Endothelial cell (in vitro differentiated cells): ENCODE measurements at regions not wholly inside any gene's neighbourhood (a gene's known extent, or its start where the extent isn't known, plus 50 kb on each side); places are given as distances from the start of the nearest gene placed in this dataset.

Experiments used
- DNase-seq: peaks from one replicate; pipeline ENCODE4 v3.0.0; 2021; ENCODE audit warnings: low spot score
- H3K27ac Mint-ChIP-seq: one replicate; pipeline ENCODE4 v1.8.0; 2021; ENCODE audit warnings: mixed read lengths, inconsistent platforms; ENCODE audit not compliant: unreplicated experiment
- H3K27me3 Mint-ChIP-seq: one replicate; pipeline ENCODE4 v1.8.0; 2021; ENCODE audit warnings: mild to moderate bottlenecking, moderate library complexity, mixed read lengths, inconsistent platforms; ENCODE audit not compliant: unreplicated experiment
- H3K36me3 Mint-ChIP-seq: one replicate; pipeline ENCODE4 v1.8.0; 2021; ENCODE audit warnings: mild to moderate bottlenecking, low read depth, mixed read lengths, inconsistent platforms; ENCODE audit not compliant: unreplicated experiment
- H3K4me1 Mint-ChIP-seq: one replicate; pipeline ENCODE4 v1.8.0; 2021; ENCODE audit warnings: mild to moderate bottlenecking, mixed read lengths, inconsistent platforms; ENCODE audit not compliant: unreplicated experiment
- H3K4me3 Mint-ChIP-seq: one replicate; pipeline ENCODE4 v1.8.0; 2021; ENCODE audit warnings: mild to moderate bottlenecking, mixed read lengths, inconsistent platforms; ENCODE audit not compliant: unreplicated experiment
- H3K9me3 Mint-ChIP-seq: one replicate; pipeline ENCODE4 v1.8.0; 2021; ENCODE audit warnings: mixed read lengths, inconsistent platforms; ENCODE audit not compliant: unreplicated experiment
- TF ChIP-seq, protein P1 (sequence below): fragments of 200-600 bp; sonication (generic); IDR thresholded peaks from one replicate; pipeline ENCODE4 v1.5.0; 2021; ENCODE audit warnings: antibody characterized with exemption; ENCODE audit not compliant: unreplicated experiment

- Mint-ChIP-seq H3K4me1 (no peaks in the 10 kb centered on the region), H3K4me3 (no peak overlapping the region), H3K9me3 (peaks cover 56% of the 10 kb centered on the region), H3K36me3 (peaks cover 13% of the 10 kb centered on the region), H3K27me3 (peaks cover 18% of the 10 kb centered on the region), H3K27ac (no peak overlapping the region)
- DNase-seq = no peak
- TF ChIP-seq, protein P1, sequence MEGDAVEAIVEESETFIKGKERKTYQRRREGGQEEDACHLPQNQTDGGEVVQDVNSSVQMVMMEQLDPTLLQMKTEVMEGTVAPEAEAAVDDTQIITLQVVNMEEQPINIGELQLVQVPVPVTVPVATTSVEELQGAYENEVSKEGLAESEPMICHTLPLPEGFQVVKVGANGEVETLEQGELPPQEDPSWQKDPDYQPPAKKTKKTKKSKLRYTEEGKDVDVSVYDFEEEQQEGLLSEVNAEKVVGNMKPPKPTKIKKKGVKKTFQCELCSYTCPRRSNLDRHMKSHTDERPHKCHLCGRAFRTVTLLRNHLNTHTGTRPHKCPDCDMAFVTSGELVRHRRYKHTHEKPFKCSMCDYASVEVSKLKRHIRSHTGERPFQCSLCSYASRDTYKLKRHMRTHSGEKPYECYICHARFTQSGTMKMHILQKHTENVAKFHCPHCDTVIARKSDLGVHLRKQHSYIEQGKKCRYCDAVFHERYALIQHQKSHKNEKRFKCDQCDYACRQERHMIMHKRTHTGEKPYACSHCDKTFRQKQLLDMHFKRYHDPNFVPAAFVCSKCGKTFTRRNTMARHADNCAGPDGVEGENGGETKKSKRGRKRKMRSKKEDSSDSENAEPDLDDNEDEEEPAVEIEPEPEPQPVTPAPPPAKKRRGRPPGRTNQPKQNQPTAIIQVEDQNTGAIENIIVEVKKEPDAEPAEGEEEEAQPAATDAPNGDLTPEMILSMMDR = no peak
Measured at GRCh38 chr7:57348646-57349269, 101.2 kb upstream of the ZNF716 start.

GRCh38 chr7:57354195-57354594 is 95.8 kb upstream of the ZNF716 start:
- peaks cover 13% of the 10 kb centered on the region for H3K36me3 Mint-ChIP-seq
- peaks cover 11% of the 10 kb centered on the region for H3K27me3 Mint-ChIP-seq
- no peaks in the 10 kb centered on the region for H3K4me1 Mint-ChIP-seq
- no peak for DNase-seq
- H3K4me3 Mint-ChIP-seq = no peak overlapping the region
- H3K27ac Mint-ChIP-seq = no peak overlapping the region
- TF ChIP-seq, protein P1 = no peak
- peaks cover 56% of the 10 kb centered on the region for H3K9me3 Mint-ChIP-seq

- Mint-ChIP-seq H3K4me3 (no peak overlapping the region), H3K27ac (no peak overlapping the region), H3K27me3 (peaks cover 10% of the 10 kb centered on the region), H3K36me3 (peaks cover 19% of the 10 kb centered on the region), H3K9me3 (peaks cover 56% of the 10 kb centered on the region), H3K4me1 (no peaks in the 10 kb centered on the region)
- DNase-seq = no peak
- TF ChIP-seq, protein P1 = no peak
Measured at GRCh38 chr7:57354679-57355338, 95.2 kb upstream of the ZNF716 start.

GRCh38 chr7:57361406-57361805 is 88.6 kb upstream of the ZNF716 start:
- Mint-ChIP-seq H3K36me3 (peaks cover 31% of the 10 kb centered on the region), H3K27me3 (peaks cover 15% of the 10 kb centered on the region), H3K9me3 (peaks cover 53% of the 10 kb centered on the region), H3K27ac (no peak overlapping the region), H3K4me3 (no peak overlapping the region), H3K4me1 (no peaks in the 10 kb centered on the region)
- no peak for DNase-seq
- TF ChIP-seq, protein P1 = no peak

DNA sequence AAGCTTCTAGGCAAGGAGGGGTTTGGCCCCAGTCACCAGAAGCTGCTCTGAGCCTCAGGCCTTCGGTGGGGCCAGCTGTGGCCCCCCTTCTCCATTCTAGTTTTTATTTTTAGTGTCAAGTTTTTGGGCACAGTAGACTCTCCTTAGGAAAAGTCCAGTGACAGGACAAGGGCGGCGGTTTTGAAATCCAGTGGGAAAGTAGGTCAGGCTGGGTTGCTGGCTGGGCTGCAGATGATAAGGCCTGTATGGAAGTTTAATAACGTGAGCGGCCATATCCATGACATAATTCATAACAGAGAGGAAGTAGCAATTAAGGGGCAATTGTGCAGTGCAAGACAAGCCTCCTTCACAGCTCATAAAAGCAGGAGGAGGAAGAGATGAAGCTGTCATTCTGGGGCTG is 87.1 kb upstream of the ZNF716 start:
- Mint-ChIP-seq H3K4me1 (no peaks in the 10 kb centered on the region), H3K27ac (no peak overlapping the region), H3K4me3 (peak overlapping the region; percentile 56), H3K9me3 (peaks cover 60% of the 10 kb centered on the region), H3K36me3 (peaks cover 29% of the 10 kb centered on the region), H3K27me3 (peaks cover 18% of the 10 kb centered on the region)
- TF ChIP-seq, protein P1 = no peak
- DNase-seq = no peak
